ENCODE measurements at regions not wholly inside any gene's neighbourhood (a gene's known extent, or its start where the extent isn't known, plus 50 kb on each side); places are given as distances from the start of the nearest gene placed in this dataset.

DNA sequence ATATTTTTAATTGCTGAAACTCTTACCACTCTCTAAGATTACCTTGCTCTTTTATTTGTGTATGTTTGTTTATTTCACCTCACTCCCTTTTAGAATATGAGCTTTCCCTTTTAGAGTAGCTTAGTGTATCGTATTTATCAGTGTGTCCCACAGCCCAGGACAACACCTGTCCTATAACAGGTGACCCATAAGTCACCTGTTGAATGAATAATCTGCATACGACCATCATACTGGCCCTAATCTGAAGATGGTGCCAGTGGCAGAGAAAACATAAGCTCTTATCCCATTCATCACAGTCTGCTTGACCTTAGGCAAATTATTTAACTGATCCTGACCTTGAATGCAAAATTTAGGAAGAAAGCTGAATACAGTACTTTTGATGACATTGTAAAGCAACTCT is 254.6 kb upstream of the NR2F2 start:
- no peak overlapping the region for H3K4me3 ChIP-seq (ENCODE audit: extremely low read depth in 1 of 4, insufficient read depth in 2 of 4, low read depth in 3 of 4, low read length in 4 of 4)
- H3K14ac ChIP-seq (ENCODE audit: insufficient read length), result no peak overlapping the region
- no peaks in the 10 kb centered on the region for H3K4me1 ChIP-seq (replicated peaks in 1 of 4; ENCODE audit: control insufficient read depth in 3 of 4, insufficient read depth in 4 of 4, low read length in 3 of 4)
- no peak overlapping the region for H2AFZ ChIP-seq (ENCODE audit: low read length)
- no peaks in the 10 kb centered on the region for H3K9me3 ChIP-seq (ENCODE audit: insufficient read depth in 2 of 2, low read depth in 1 of 2, low read length in 1 of 2)
- H3K27ac ChIP-seq (ENCODE audit: low read depth, low read length), result no peak overlapping the region
- H3K79me2 ChIP-seq (ENCODE audit: control insufficient read depth in 1 of 2, insufficient read depth in 2 of 2, low read length in 2 of 2), result no peaks in the 10 kb centered on the region
- no peak overlapping the region for H3K18ac ChIP-seq (ENCODE audit: extremely low read depth, low read length)
- no peak overlapping the region for H3K4me2 ChIP-seq (ENCODE audit: insufficient read depth in 1 of 2, low read depth in 2 of 2, low read length in 2 of 2)
- H3K27me3 ChIP-seq (replicated peaks in 1 of 4; ENCODE audit: control insufficient read depth in 3 of 4, extremely low read depth in 1 of 4, insufficient read depth in 3 of 4, low read length in 3 of 4), result peaks cover 0 to 7% (median 0%) of the 10 kb centered on the region in 4 experiments; a peak in 2 of 7 replicates
- H3K9ac ChIP-seq (replicated peaks in 1 of 4; ENCODE audit: extremely low read depth in 1 of 4, low read depth in 3 of 4, low read length in 3 of 4), result peak overlapping the region in 1 of 4 experiments; percentile 34; a peak in 1 of 7 replicates
- WGBS, 2 experiments (ENCODE audit: extremely low coverage in 1 of 2, insufficient coverage in 1 of 2, insufficient read length in 1 of 2, insufficient replicate concordance in 2 of 2, low coverage in 1 of 2, low lambda C conversion rate in 2 of 2, missing lambda C conversion rate in 1 of 2), result 76% methylated on average over 2 of the region's 2 CpGs; no CpG with 5 or more reads in 1 of the 2 experiments
- no peak overlapping the region for H2BK20ac ChIP-seq (ENCODE audit: low read length)
- no peak overlapping the region for H3K23ac ChIP-seq (ENCODE audit: insufficient read length)
- no peak overlapping the region for H2BK5ac ChIP-seq (ENCODE audit: low read depth, low read length)
- POLR2A ChIA-PET (ENCODE audit: partially characterized antibody), result no interaction called here
- CTCF ChIA-PET (ENCODE audit: partially characterized antibody), result interaction anchor here (1.4 kb wide), 1 partner anchor 9 kb away, joined by 4 read pairs; no protein-coding TSS in a partner anchor
- no peak overlapping the region for H3K4ac ChIP-seq (replicated peaks; ENCODE audit: insufficient read length, low read depth, low read length)
- no peaks in the 10 kb centered on the region for H3K36me3 ChIP-seq (ENCODE audit: control insufficient read depth in 2 of 4, insufficient read depth in 4 of 4, low read length in 3 of 4)
- no peak for DNase-seq (ENCODE audit: low read depth in 1 of 2, low spot score in 2 of 2)
- no peak for FAIRE-seq
- H2BK120ac ChIP-seq (replicated peaks; ENCODE audit: low read depth, low read length), result no peak overlapping the region
- no peak overlapping the region for H2AK5ac ChIP-seq (ENCODE audit: low read depth, low read length)
- H2BK12ac ChIP-seq (ENCODE audit: low read depth, low read length), result no peak overlapping the region
- H3K23me2 ChIP-seq (ENCODE audit: low read depth, low read length), result no peaks in the 10 kb centered on the region
- no peak overlapping the region for H3K56ac ChIP-seq (replicated peaks; ENCODE audit: insufficient read length, low read depth, low read length)
- no peaks in the 10 kb centered on the region for H4K20me1 ChIP-seq (replicated peaks in 1 of 2; ENCODE audit: control insufficient read depth in 1 of 2, insufficient read depth in 2 of 2, low read length in 2 of 2)
- no peak overlapping the region for H4K5ac ChIP-seq (ENCODE audit: insufficient read length, low read depth, low read length)
- no peaks in the 10 kb centered on the region for H3K79me1 ChIP-seq (ENCODE audit: low read depth, low read length)
- no peak overlapping the region for H4K91ac ChIP-seq (replicated peaks; ENCODE audit: insufficient read length, low read length)
- H2BK15ac ChIP-seq (ENCODE audit: low read length), result no peak overlapping the region
- H4K8ac ChIP-seq (ENCODE audit: extremely low read depth, insufficient read depth, low read length), result no peak overlapping the region
- TF ChIP-seq HDAC2 (IDR thresholded peaks at IDR 0.05; ENCODE audit: borderline replicate concordance in 1 of 2, low read depth in 2 of 2, low read length in 2 of 2) (no peak), KDM1A (IDR thresholded peaks at IDR 0.05; ENCODE audit: borderline replicate concordance, low read length) (no peak), CHD2 (IDR thresholded peaks at IDR 0.05; ENCODE audit: low read length) (no peak), HDAC6 (IDR thresholded peaks at IDR 0.05; ENCODE audit: low read depth, low read length) (no peak), JUN (IDR thresholded peaks at IDR 0.05; ENCODE audit: low read depth, low read length) (no peak), SP2 (IDR thresholded peaks at IDR 0.05; ENCODE audit: low read length) (no peak)

Data from H1 (cell line).